Activated T-cell treated with anti-CD3 and anti-CD28 coated beads, Interleukin-2, amount 50 U/mL, for 72 hours (primary cell): ENCODE measurements at regions not wholly inside any gene's neighbourhood (a gene's known extent, or its start where the extent isn't known, plus 50 kb on each side); places are given as distances from the start of the nearest gene placed in this dataset.
A peak's percentile ranks its signal among the peaks of the same experiment; 100 is the strongest.
"Not testable (repeated sequence)": the region's sequence is repeated elsewhere in the genome, so short reads cannot be mapped to it uniquely, and the experiment has no call there.

Experiments
- ATAC-seq, 2 donors: fragments of 150-1000 bp; cut with Tn5 transposase; replicated peaks in 1 of 2; 2 replicates each; pipeline ENCODE4 v1.10.0; 2021; ENCODE audit warnings: moderate library complexity in 2 of 2, mild to moderate bottlenecking in 1 of 2
- DNase-seq, 2 donors: peaks; one replicate each; pipeline ENCODE4 v3.0.0; 2021 to 2022; ENCODE audit warnings: mixed read lengths in 1 of 2
- H3K27ac Mint-ChIP-seq: one replicate; pipeline ENCODE4 v1.8.0; 2022; ENCODE audit warnings: mild to moderate bottlenecking, moderate library complexity, mixed read lengths
- H3K27me3 Mint-ChIP-seq: one replicate; pipeline ENCODE4 v1.8.0; 2022; ENCODE audit warnings: low read depth, mixed read lengths
- H3K36me3 Mint-ChIP-seq, 2 donors: one replicate each; pipeline ENCODE4 v1.8.0; 2022; ENCODE audit warnings: mixed read lengths in 2 of 2, mild to moderate bottlenecking in 1 of 2; ENCODE audit not compliant: insufficient read depth in 2 of 2
- H3K4me1 Mint-ChIP-seq: one replicate; pipeline ENCODE4 v1.8.0; 2022; ENCODE audit warnings: low read depth, mixed read lengths
- H3K4me3 Mint-ChIP-seq, 2 donors: one replicate each; pipeline ENCODE4 v1.8.0; 2022; ENCODE audit warnings: mild to moderate bottlenecking in 2 of 2, mixed read lengths in 2 of 2, moderate library complexity in 2 of 2
- H3K9me3 Mint-ChIP-seq, 2 donors: one replicate each; pipeline ENCODE4 v1.8.0; 2022; ENCODE audit warnings: mixed read lengths in 2 of 2

DNA sequence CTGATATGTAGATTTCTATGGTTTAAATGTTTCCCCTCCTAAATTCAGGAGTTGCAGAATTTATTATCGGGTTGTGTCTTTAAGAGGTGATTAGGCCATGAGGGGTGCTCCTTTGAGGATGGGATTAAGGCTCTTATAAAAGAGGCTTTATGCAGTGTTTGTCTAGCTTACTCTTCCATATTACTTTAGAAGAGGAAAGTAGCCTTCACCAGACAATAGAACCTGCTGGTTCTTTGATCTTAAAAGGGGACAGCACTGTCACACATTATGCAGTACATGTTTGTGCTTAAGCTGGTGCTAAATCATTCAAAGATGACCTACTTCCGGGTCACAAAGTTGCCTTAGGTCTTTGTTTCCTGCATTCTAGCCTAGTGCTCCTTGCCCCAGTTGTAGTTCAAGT is 81.0 kb downstream of the CPXCR1 start:
- H3K27me3 Mint-ChIP-seq: peaks cover 9% of the 10 kb centered on the region
- no peak overlapping the region for H3K4me3 Mint-ChIP-seq
- no peaks in the 10 kb centered on the region for H3K4me1 Mint-ChIP-seq
- no peaks in the 10 kb centered on the region for H3K36me3 Mint-ChIP-seq
- ATAC-seq (no peak), DNase-seq (no peak)
- H3K27ac Mint-ChIP-seq: no peak overlapping the region
- H3K9me3 Mint-ChIP-seq: peaks cover 0 to 4% of the 10 kb centered on the region in 2 donors

DNA sequence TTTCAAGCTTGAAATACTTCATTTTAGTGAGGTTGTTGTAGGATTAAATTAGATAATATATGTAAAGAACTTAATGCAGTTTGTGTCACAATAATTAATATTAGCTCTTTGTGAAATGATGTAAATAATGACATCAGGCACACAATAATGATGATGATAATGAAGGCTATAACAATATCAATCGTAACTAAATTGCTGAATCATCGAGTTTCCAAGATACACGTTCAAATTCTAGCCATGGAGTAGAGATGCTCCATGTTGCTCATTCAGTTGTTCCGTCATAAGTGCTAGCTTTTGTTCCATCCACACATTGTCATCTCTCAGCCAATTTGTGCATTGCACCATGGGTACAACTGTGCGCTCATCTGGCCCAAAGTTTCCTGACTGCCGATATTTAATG is 83.1 kb downstream of the CPXCR1 start:
- Mint-ChIP-seq H3K4me1 (no peaks in the 10 kb centered on the region), H3K27me3 (no peaks in the 10 kb centered on the region), H3K4me3 (no peak overlapping the region), H3K9me3 (no peaks in the 10 kb centered on the region), H3K27ac (no peak overlapping the region), H3K36me3 (no peaks in the 10 kb centered on the region)
- ATAC-seq (no peak), DNase-seq (no peak)

DNA sequence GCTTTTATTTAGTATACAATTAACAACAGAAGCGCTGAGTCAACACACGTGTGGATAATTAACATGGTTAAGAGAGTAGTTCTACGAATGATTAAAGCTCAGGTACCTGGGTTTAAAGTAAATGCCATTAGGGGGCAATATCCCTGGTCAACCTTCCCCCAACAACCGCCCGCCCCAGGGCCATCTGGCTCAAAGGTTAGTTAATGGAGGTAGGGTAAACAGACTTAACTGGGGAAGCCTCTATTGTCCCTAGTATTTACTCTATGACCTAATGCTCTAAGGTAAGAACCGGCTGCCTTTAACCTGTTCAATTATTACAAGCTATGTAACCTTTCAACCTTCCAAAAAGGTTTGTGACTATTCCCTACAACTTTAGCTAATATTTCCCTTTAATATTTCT is 90.7 kb downstream of the CPXCR1 start:
- not testable (repeated sequence) for H3K9me3 Mint-ChIP-seq, H3K36me3 Mint-ChIP-seq, H3K27me3 Mint-ChIP-seq, H3K4me1 Mint-ChIP-seq, H3K27ac Mint-ChIP-seq, DNase-seq, ATAC-seq, H3K4me3 Mint-ChIP-seq

DNA sequence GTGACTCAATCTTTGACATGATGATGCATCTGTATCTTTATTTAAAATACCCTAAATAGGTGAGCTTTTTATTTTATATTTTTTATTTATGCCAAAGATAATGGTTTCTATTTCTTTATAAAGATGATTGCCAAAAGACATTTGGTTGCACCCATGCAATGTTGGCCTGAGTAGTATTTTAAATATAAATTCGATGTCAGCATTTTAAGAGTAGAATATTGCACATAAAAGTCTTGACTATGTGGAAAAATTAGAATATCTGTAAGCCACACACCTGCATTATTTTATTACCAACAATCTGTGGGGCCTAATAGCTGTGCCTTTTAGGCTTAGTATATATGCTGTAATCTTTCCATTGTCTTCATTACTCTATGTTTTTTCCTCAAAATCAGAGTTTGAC is 91.4 kb downstream of the CPXCR1 start:
- H3K4me1 Mint-ChIP-seq: no peaks in the 10 kb centered on the region
- H3K27ac Mint-ChIP-seq: no peak overlapping the region
- no peaks in the 10 kb centered on the region for H3K27me3 Mint-ChIP-seq
- no peak overlapping the region for H3K4me3 Mint-ChIP-seq
- ATAC-seq (no peak), DNase-seq (no peak)
- no peaks in the 10 kb centered on the region for H3K36me3 Mint-ChIP-seq
- H3K9me3 Mint-ChIP-seq: peaks cover 3 to 5% of the 10 kb centered on the region in 2 donors

DNA sequence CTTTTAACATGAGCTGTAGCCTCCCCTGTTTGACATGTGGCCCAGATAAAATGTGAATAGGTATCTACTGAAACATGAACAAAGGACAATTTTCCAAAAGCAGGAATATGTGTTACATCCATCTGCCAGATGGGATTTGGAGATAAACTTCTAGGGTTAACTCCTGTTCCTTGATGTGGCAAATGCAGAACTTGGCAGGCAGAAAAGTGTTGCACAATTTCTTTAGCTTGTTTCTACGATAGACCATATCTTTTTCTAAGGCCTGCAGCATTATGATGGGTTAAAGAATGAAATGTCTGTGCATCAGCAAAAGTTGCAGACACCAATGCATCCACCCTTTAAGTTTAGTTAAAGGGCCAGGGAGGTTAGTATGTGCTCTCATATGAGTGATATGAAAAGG is 96.8 kb downstream of the CPXCR1 start:
- H3K4me1 Mint-ChIP-seq, H3K27me3 Mint-ChIP-seq, DNase-seq, H3K36me3 Mint-ChIP-seq, H3K9me3 Mint-ChIP-seq, H3K27ac Mint-ChIP-seq, H3K4me3 Mint-ChIP-seq, ATAC-seq: not testable (repeated sequence)

DNA sequence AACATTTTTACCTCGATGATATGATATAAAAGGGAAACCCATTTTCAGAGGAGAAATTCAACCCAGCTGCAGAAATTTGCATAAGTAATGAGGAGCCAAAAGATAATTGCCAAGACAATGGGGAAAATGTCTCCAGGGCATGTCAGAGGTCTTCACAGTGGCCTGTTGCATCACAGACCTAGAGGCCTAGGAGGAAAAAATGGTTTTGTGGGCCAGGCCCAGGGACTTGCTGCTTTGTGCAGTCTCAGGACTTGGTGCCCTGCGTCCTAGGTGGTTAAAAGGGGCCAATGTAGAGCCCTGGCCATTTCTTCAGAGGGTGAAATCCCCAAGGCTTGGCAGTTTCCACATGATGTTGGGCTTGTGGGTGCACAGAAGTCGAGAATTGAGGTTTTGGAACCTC is 106.9 kb downstream of the CPXCR1 start:
- H3K4me1 Mint-ChIP-seq: no peaks in the 10 kb centered on the region
- H3K36me3 Mint-ChIP-seq: peaks cover 2% of the 10 kb centered on the region in 2 donors
- no peak overlapping the region for H3K27ac Mint-ChIP-seq
- H3K9me3 Mint-ChIP-seq: peaks cover 2 to 9% of the 10 kb centered on the region in 2 donors
- H3K4me3 Mint-ChIP-seq: no peak overlapping the region
- DNase-seq (no peak), ATAC-seq (no peak)
- H3K27me3 Mint-ChIP-seq: peaks cover 10% of the 10 kb centered on the region

DNA sequence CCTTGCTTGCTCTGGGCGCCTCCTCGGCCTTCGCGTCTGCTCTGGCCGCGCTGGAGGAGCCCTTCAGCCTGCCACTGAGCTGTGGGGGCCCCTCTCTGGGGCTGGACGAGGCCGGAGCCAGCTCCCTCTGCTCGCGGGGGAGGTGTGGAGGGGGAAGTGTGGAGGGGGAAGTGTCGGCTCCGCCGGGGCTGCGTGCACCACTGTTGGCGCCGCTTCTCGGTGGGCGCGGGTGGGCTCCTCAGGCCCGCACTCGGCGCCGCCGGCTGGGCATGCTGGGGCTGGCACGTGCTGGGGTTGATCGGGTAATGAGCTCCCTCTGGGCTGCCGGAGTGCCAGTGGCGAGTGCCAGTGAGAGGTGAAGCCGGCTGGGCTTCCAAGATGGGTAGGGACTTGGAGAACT is 116.7 kb downstream of the CPXCR1 start:
- no peak for ATAC-seq
- peaks cover 0 to 2% of the 10 kb centered on the region in 2 donors for H3K9me3 Mint-ChIP-seq
- no peaks in the 10 kb centered on the region for H3K27me3 Mint-ChIP-seq
- no peak overlapping the region for H3K27ac Mint-ChIP-seq
- no peaks in the 10 kb centered on the region for H3K4me1 Mint-ChIP-seq
- DNase-seq: no peak
- no peak overlapping the region for H3K4me3 Mint-ChIP-seq
- peaks cover 0 to 1% of the 10 kb centered on the region in 2 donors for H3K36me3 Mint-ChIP-seq

DNA sequence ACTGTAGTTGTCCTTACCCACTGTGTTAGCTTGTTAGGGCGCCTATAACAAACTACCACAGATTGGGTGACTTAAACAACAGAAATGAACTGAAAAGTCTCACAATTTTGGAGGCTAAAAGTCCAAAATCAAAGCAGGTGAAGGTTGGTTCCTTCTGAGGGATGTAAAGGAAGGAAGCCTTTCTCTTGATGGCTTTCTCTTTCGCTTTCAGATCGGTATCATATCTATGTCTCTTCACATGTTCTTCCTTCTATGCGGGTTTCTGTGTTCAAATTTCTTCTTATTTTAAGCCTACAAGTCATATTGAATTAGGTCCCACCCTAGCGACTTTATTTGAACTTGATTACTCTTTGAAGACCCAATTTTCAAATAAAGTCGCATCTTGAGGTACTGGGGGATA is 118.6 kb downstream of the CPXCR1 start:
- no peak for ATAC-seq
- H3K4me1 Mint-ChIP-seq: no peaks in the 10 kb centered on the region
- H3K9me3 Mint-ChIP-seq: peaks cover 0 to 2% of the 10 kb centered on the region in 2 donors
- H3K4me3 Mint-ChIP-seq: no peak overlapping the region
- H3K36me3 Mint-ChIP-seq: peaks cover 0 to 1% of the 10 kb centered on the region in 2 donors
- no peaks in the 10 kb centered on the region for H3K27me3 Mint-ChIP-seq
- no peak for DNase-seq
- no peak overlapping the region for H3K27ac Mint-ChIP-seq

DNA sequence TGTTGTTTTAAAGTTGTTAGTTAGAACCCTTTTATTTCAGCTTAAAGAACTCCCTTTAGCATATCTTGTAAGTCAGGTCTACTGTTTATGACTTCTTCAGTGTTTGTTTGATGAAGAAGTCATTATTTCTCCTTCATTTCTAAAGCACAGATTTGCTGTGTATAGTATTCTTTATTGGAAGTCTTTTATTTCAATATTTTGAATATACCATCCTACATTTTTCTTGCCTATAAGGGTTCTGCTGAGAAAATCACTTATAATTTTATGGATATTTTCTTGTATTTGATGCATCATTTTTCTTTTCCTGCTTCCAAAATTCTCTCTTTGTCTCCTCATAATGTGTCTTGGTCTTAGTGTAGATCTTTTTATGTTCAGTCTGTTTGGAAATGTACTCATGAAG is 134.5 kb downstream of the CPXCR1 start:
- H3K27ac Mint-ChIP-seq: no peak overlapping the region
- no peaks in the 10 kb centered on the region for H3K4me1 Mint-ChIP-seq
- no peaks in the 10 kb centered on the region for H3K27me3 Mint-ChIP-seq
- DNase-seq (no peak), ATAC-seq (no peak)
- H3K4me3 Mint-ChIP-seq: no peak overlapping the region
- peaks cover 2% of the 10 kb centered on the region in 2 donors for H3K9me3 Mint-ChIP-seq
- H3K36me3 Mint-ChIP-seq: peaks cover 0 to 1% of the 10 kb centered on the region in 2 donors

DNA sequence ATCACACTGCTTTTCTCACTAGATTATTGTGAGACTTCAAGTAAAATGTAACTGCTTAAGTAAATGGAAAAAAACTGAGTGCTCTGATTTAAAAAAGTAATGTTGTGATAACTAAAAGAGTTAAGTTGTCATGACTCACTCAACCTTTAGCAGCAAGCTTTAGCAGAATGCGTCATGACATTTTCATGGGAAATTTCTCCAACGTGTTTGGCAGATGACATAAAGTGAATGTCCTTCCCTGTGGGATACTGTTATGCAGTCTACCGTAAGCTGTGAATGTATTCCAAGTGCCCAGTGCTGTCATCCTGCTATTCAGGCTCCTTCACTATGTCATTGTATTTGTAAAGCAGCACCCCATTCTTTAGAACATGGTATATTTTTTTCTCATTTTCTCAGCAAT is 136.2 kb downstream of the CPXCR1 start:
- peaks cover 0 to 1% of the 10 kb centered on the region in 2 donors for H3K36me3 Mint-ChIP-seq

DNA sequence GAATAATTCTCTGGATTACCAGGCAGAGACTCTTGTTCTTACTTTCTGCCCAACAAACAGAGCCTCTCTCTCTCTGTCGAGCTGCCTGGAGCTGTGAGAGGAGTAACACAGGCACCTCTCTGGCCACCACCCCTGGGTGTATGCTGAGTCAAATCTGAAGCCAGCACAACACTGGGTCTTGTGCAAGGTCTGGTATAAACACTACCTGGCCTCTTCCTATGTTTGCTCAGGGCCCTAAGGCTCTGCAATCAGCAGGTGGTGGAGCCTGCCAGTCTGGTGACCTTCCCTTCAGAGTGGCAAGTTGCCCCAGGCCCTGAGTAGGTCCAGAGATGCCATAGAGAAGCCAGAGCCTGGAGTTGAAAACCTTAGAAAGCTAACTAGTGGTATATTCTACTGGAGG is 139.9 kb downstream of the CPXCR1 start:
- no peak for DNase-seq
- H3K27ac Mint-ChIP-seq: no peak overlapping the region

More for the DNA sequence above, 136.2 kb downstream of the CPXCR1 start:
- no peak for DNase-seq
- H3K27me3 Mint-ChIP-seq: no peaks in the 10 kb centered on the region
- no peak overlapping the region for H3K27ac Mint-ChIP-seq
- H3K4me3 Mint-ChIP-seq: no peak overlapping the region
- no peak for ATAC-seq
- no peaks in the 10 kb centered on the region for H3K4me1 Mint-ChIP-seq
- H3K9me3 Mint-ChIP-seq: peaks cover 2% of the 10 kb centered on the region in 2 donors

DNA sequence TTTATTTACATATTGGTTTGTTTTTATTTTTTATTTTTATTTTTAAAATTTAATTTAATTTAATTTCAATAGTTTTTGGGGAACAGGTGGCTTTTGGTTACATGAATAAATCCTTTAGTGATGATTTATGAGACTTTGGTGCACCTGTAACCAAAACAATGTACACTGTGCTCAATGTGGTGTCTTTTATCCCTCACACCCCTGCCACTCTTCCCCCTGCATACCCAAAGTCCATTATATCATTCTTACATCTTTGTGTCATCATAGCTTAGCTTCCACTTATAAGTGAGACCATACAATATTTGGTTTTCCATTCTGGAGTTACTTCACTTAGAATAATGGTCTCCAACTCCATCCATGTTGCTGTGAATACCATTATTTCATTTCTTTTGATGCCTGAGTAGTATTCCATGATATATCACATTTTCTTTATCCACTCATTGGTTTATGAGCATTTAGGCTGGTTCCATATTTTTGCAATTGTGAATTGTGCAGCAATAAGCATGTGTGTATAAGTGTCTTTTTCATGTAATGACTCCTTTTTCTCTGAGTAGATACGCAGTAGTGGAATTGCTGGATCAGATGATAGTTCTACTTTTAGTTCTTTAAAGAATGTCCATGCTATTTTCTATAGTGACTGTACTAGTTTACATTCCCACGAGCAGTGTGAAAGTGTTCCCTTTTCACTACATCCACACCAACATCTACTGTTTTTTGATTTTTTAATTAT is 157.1 kb downstream of the CPXCR1 start:
- ATAC-seq: peak in 1 of 2 donors; percentile 68

More for the DNA sequence above, 139.9 kb downstream of the CPXCR1 start:
- H3K4me3 Mint-ChIP-seq: no peak overlapping the region
- peaks cover 0 to 1% of the 10 kb centered on the region in 2 donors for H3K36me3 Mint-ChIP-seq
- no peaks in the 10 kb centered on the region for H3K27me3 Mint-ChIP-seq
- no peaks in the 10 kb centered on the region for H3K4me1 Mint-ChIP-seq
- no peak for ATAC-seq
- H3K9me3 Mint-ChIP-seq: peaks cover 2% of the 10 kb centered on the region in 2 donors

DNA sequence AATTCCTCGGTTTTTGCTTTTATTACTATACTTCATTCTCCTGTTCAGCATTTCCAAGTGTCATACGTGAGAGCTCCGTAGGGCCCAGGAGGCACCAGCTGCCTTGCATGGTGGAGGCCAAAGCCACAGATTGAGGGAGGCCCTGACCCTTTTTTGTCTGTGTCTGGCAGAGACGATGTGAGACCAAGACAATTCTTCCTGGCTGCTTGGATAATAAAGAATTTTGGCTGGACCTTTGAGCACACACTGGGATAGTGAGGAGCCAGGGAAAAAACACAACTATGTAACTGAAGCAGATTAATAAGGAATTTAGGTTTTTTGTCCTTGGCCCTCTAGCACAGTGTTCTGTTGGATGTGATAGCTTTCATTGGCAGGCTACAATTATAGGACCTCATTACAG is 161.0 kb downstream of the CPXCR1 start:
- DNase-seq: no peak
- peaks cover 2 to 5% of the 10 kb centered on the region in 2 donors for H3K9me3 Mint-ChIP-seq
- ATAC-seq: no peak
- H3K27ac Mint-ChIP-seq: no peak overlapping the region
- H3K27me3 Mint-ChIP-seq: no peaks in the 10 kb centered on the region
- H3K36me3 Mint-ChIP-seq: peaks cover 1 to 2% of the 10 kb centered on the region in 2 donors
- no peaks in the 10 kb centered on the region for H3K4me1 Mint-ChIP-seq
- no peak overlapping the region for H3K4me3 Mint-ChIP-seq

More for the DNA sequence above, 157.1 kb downstream of the CPXCR1 start:
- Mint-ChIP-seq H3K4me3 (no peak overlapping the region), H3K36me3 (peaks cover 1 to 2% of the 10 kb centered on the region in 2 donors), H3K27ac (no peak overlapping the region), H3K27me3 (no peaks in the 10 kb centered on the region), H3K9me3 (peaks cover 2 to 5% of the 10 kb centered on the region in 2 donors), H3K4me1 (no peaks in the 10 kb centered on the region)
- no peak for DNase-seq

DNA sequence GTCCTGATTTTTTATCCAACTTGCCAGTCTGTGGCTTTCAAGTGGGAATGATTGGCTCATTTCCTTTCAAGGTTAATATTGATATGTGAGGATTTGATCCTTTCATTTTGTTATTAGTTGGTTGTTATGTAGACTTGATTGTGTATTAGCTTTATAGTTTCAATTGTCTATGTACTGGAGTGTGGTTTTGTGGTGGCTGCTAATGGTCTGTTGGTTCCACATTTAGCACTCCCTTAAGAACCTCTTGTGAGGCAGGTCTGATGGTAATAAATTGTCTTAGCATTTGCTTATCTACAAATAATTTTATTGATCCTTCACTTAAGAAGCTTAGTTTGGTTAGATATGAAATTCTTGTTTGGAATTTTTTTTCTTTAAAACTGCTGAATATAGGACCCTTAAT is 190.6 kb downstream of the CPXCR1 start:
- ATAC-seq: no peak

More for the DNA sequence above, 190.6 kb downstream of the CPXCR1 start:
- DNase-seq: no peak
- no peak overlapping the region for H3K4me3 Mint-ChIP-seq
- no peaks in the 10 kb centered on the region for H3K36me3 Mint-ChIP-seq
- H3K4me1 Mint-ChIP-seq: no peaks in the 10 kb centered on the region
- peaks cover 0 to 6% of the 10 kb centered on the region in 2 donors for H3K9me3 Mint-ChIP-seq
- H3K27me3 Mint-ChIP-seq: no peaks in the 10 kb centered on the region
- H3K27ac Mint-ChIP-seq: no peak overlapping the region
